HepG2 (cell line): ENCODE measurements at regions not wholly inside any gene's neighbourhood (a gene's known extent, or its start where the extent isn't known, plus 50 kb on each side); places are given as distances from the start of the nearest gene placed in this dataset.
A peak's percentile ranks its signal among the peaks of the same experiment; 100 is the strongest.

ENCODE experiments used
- AHDC1 ChIP-seq: sonication (generic); formaldehyde crosslinking; IDR thresholded peaks from 2 replicates; pipeline ENCODE4 v1.5.1; 2020; ENCODE audit warnings: mild to moderate bottlenecking, missing genetic modification reagents, borderline replicate concordance
- ARID5B ChIP-seq: IDR thresholded peaks from 2 replicates; pipeline ENCODE4 v1.4.0; 2020; ENCODE audit warnings: mild to moderate bottlenecking, missing genetic modification reagents
- BCL6 ChIP-seq: IDR thresholded peaks from 2 replicates; pipeline ENCODE4 v1.6.1; 2016; ENCODE audit warnings: missing genetic modification reagents, missing compliant biosample characterization
- ELF3 ChIP-seq: IDR thresholded peaks from 2 replicates; pipeline ENCODE4 v1.6.1; 2016; ENCODE audit warnings: missing genetic modification reagents, missing compliant biosample characterization
- ETS1 ChIP-seq: sonication (generic); formaldehyde crosslinking; IDR thresholded peaks from 2 replicates; pipeline ENCODE4 v1.4.0; 2020; ENCODE audit warnings: missing genetic modification reagents
- GABPA ChIP-seq, 2 experiments: IDR thresholded peaks; 2 replicates each; pipeline ENCODE4 v1.6.1; 2011 to 2016; ENCODE audit warnings: low read depth in 2 of 2, low read length in 1 of 2, missing biosample characterization in 1 of 2, missing genetic modification characterization in 1 of 2
- MATR3 ChIP-seq: sonication (generic); formaldehyde crosslinking; IDR thresholded peaks from 2 replicates; pipeline ENCODE4 v1.4.0; 2020; ENCODE audit warnings: missing genetic modification reagents
- NCOA2 ChIP-seq: sonication (generic); formaldehyde crosslinking; IDR thresholded peaks from 2 replicates; pipeline ENCODE4 v1.8.0; 2022; ENCODE audit warnings: inconsistent platforms
- PHB2 ChIP-seq: fragments of 450-650 bp; IDR thresholded peaks from 2 replicates; pipeline ENCODE4 v1.6.1; 2018; ENCODE audit not compliant: partially characterized antibody
- PRMT3 ChIP-seq: sonication (generic); formaldehyde crosslinking; IDR thresholded peaks from 2 replicates; pipeline ENCODE4 v1.8.1; 2022; ENCODE audit warnings: low read depth, mild to moderate bottlenecking, moderate library complexity, missing genetic modification reagents, borderline replicate concordance
- SOX5 ChIP-seq: IDR thresholded peaks from 2 replicates; pipeline ENCODE4 v1.6.1; 2016; ENCODE audit warnings: borderline replicate concordance
- ZGPAT ChIP-seq: IDR thresholded peaks from 2 replicates; pipeline ENCODE4 v1.6.1; 2016; ENCODE audit warnings: mild to moderate bottlenecking
- ZMYM3 ChIP-seq: sonication (generic); formaldehyde crosslinking; IDR thresholded peaks from 2 replicates; pipeline ENCODE4 v1.5.1; 2020; ENCODE audit warnings: mild to moderate bottlenecking, missing genetic modification reagents
- ZNF570 ChIP-seq: sonication (generic); formaldehyde crosslinking; IDR thresholded peaks from 2 replicates; pipeline ENCODE4 v1.4.0; 2020; ENCODE audit warnings: mild to moderate bottlenecking, missing genetic modification reagents, borderline replicate concordance
- TF ChIP-seq, protein P1 (sequence below): sonication (generic); formaldehyde crosslinking; IDR thresholded peaks from 2 replicates; pipeline ENCODE4 v1.5.1; 2020; ENCODE audit warnings: missing genetic modification reagents, mild to moderate bottlenecking, borderline replicate concordance

DNA sequence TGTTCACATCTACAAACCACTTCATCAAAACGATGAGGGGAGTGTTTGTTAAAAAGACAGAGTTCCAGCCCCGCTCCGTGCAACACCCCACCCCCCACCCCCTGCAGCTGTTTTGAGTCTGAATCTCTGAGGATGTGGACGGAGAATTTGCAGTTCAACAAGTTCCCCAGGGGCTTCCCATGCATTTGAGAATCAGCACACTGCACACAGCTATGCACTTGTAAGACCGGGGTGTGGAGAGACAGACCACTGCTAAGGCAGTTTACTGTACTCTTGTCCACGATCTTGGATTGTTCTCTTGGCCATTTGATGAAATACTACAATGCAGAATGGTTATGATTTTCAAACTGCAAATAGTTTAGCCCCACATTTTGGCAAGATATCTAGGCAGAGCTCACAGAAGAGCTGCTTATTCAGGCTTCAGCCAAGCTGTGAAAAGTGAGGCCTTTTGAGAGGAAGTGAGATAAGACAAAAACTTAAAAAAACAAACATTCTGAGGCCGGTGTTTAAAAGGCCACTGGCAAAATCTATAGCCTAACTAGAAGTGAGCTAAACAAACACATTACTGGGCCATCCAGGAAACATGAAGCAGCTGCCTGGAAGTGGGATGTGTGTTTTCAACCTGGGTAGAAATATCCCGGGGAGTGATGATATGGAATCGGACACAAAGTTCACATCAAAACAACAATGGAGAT is 308.2 kb upstream of the ADAMTS9 start (continued):
- TF ChIP-seq AHDC1 (CRISPR knock-in tag) (peak; percentile 52; the same call in 1 of the 2 replicates), ZGPAT (CRISPR knock-in tag) (peak; percentile 26; the same call in 1 of the 2 replicates), ELF3 (0 out of 2 replicates have a peak, but pooled peaks have one; percentile 27), ZNF570 (CRISPR knock-in tag) (no peak), NCOA2 (CRISPR knock-in tag) (peak; percentile 22; the same call in 1 of the 2 replicates), SOX5 (CRISPR knock-in tag) (peak; percentile 48), ETS1 (no peak), ZMYM3 (no peak), PHB2 (no peak), PRMT3 (CRISPR knock-in tag) (no peak), MATR3 (CRISPR knock-in tag) (no peak), GABPA (IDR thresholded peaks at IDR 0.05; ENCODE audit: low read depth, low read length) (no peak), GABPA (CRISPR knock-in tag; IDR thresholded peaks at IDR 0.05; ENCODE audit: low read depth) (peak; percentile 39; the same call in 1 of the 2 replicates), ARID5B (CRISPR knock-in tag) (0 out of 2 replicates have a peak, but pooled peaks have one; percentile 24), BCL6 (CRISPR knock-in tag) (peak; percentile 66)
- TF ChIP-seq, protein P1, sequence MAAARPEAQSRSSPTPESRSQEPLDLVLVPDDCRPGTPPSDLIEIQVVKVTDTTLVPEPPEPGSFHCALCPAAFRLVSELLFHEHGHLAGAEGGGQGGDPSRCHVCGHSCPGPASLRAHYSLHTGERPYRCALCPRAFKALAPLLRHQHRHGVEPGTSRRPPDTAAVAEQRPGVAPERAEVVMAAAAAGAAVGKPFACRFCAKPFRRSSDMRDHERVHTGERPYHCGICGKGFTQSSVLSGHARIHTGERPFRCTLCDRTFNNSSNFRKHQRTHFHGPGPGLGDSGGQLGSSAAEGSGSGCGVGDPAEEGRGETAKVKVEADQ (CRISPR knock-in tag), result no peak
